ENCODE measurements at regions not wholly inside any gene's neighbourhood (a gene's known extent, or its start where the extent isn't known, plus 50 kb on each side); places are given as distances from the start of the nearest gene placed in this dataset.

- Histone ChIP-seq H3K9ac (ENCODE audit: low read length) (no peak overlapping the region), H3K4me1 (ENCODE audit: low read length) (peaks cover 15% of the 10 kb centered on the region), H2AFZ (ENCODE audit: low read depth, low read length) (no peak overlapping the region), H3K27me3 (ENCODE audit: low read depth, low read length) (no peaks in the 10 kb centered on the region), H3K4me3 (ENCODE audit: low read length) (no peak overlapping the region), H3K4me2 (ENCODE audit: low read length) (no peak overlapping the region), H3K79me2 (ENCODE audit: low read length) (no peaks in the 10 kb centered on the region), H3K9me3 (ENCODE audit: insufficient read depth, low read length) (no peaks in the 10 kb centered on the region), H3K27ac (ENCODE audit: low read length) (no peak overlapping the region), H4K20me1 (ENCODE audit: insufficient read depth, low read length) (no peaks in the 10 kb centered on the region), H3K36me3 (replicated peaks; ENCODE audit: low read depth, low read length) (no peaks in the 10 kb centered on the region)
- TF ChIP-seq EZH2phosphoT487 (IDR thresholded peaks at IDR 0.05; ENCODE audit: low read depth) (no peak), CTCF (IDR thresholded peaks at IDR 0.05; ENCODE audit: low read depth, low read length) (peak; percentile 92)
Measured at GRCh38 chr1:198465201-198466144, 75.0 kb downstream of the ATP6V1G3 start.

GRCh38 chr1:198463709-198464108 is 76.8 kb downstream of the ATP6V1G3 start:
- no peak overlapping the region for H3K4me2 ChIP-seq (ENCODE audit: low read length)
- peaks cover 15% of the 10 kb centered on the region for H3K4me1 ChIP-seq (ENCODE audit: low read length)
- H3K9ac ChIP-seq (ENCODE audit: low read length) = no peak overlapping the region
- no peaks in the 10 kb centered on the region for H3K79me2 ChIP-seq (ENCODE audit: low read length)
- no peaks in the 10 kb centered on the region for H3K9me3 ChIP-seq (ENCODE audit: insufficient read depth, low read length)
- no peaks in the 10 kb centered on the region for H3K27me3 ChIP-seq (ENCODE audit: low read depth, low read length)
- no peak overlapping the region for H3K4me3 ChIP-seq (ENCODE audit: low read length)
- H4K20me1 ChIP-seq (ENCODE audit: insufficient read depth, low read length) = no peaks in the 10 kb centered on the region
- H3K36me3 ChIP-seq (replicated peaks; ENCODE audit: low read depth, low read length) = no peaks in the 10 kb centered on the region
- no peak overlapping the region for H2AFZ ChIP-seq (ENCODE audit: low read depth, low read length)
- TF ChIP-seq EZH2phosphoT487 (IDR thresholded peaks at IDR 0.05; ENCODE audit: low read depth) = no peak
- H3K27ac ChIP-seq (ENCODE audit: low read length) = no peak overlapping the region

- Histone ChIP-seq H3K4me3 (ENCODE audit: low read length) (no peak overlapping the region), H3K4me1 (ENCODE audit: low read length) (peaks cover 15% of the 10 kb centered on the region), H2AFZ (ENCODE audit: low read depth, low read length) (no peak overlapping the region), H3K9me3 (ENCODE audit: insufficient read depth, low read length) (no peaks in the 10 kb centered on the region), H3K36me3 (replicated peaks; ENCODE audit: low read depth, low read length) (no peaks in the 10 kb centered on the region), H3K79me2 (ENCODE audit: low read length) (no peaks in the 10 kb centered on the region), H3K27me3 (ENCODE audit: low read depth, low read length) (no peaks in the 10 kb centered on the region), H3K4me2 (ENCODE audit: low read length) (no peak overlapping the region), H4K20me1 (ENCODE audit: insufficient read depth, low read length) (no peaks in the 10 kb centered on the region), H3K27ac (ENCODE audit: low read length) (no peak overlapping the region), H3K9ac (ENCODE audit: low read length) (no peak overlapping the region)
- no peak for TF ChIP-seq CTCF (IDR thresholded peaks at IDR 0.05; ENCODE audit: low read depth, low read length)
- no peak for TF ChIP-seq EZH2phosphoT487 (IDR thresholded peaks at IDR 0.05; ENCODE audit: low read depth)
Measured at GRCh38 chr1:198462365-198463019, 78.0 kb downstream of the ATP6V1G3 start.

GRCh38 chr1:198455966-198456365 is 84.5 kb downstream of the ATP6V1G3 start:
- no peaks in the 10 kb centered on the region for H3K79me2 ChIP-seq (ENCODE audit: low read length)
- no peak overlapping the region for H3K4me2 ChIP-seq (ENCODE audit: low read length)
- H2AFZ ChIP-seq (ENCODE audit: low read depth, low read length) = no peak overlapping the region
- H3K9me3 ChIP-seq (ENCODE audit: insufficient read depth, low read length) = no peaks in the 10 kb centered on the region
- H3K27ac ChIP-seq (ENCODE audit: low read length) = no peak overlapping the region
- no peak overlapping the region for H3K4me3 ChIP-seq (ENCODE audit: low read length)
- no peaks in the 10 kb centered on the region for H3K36me3 ChIP-seq (replicated peaks; ENCODE audit: low read depth, low read length)
- H4K20me1 ChIP-seq (ENCODE audit: insufficient read depth, low read length) = no peaks in the 10 kb centered on the region
- H3K9ac ChIP-seq (ENCODE audit: low read length) = no peak overlapping the region
- H3K4me1 ChIP-seq (ENCODE audit: low read length) = no peaks in the 10 kb centered on the region
- TF ChIP-seq CTCF (IDR thresholded peaks at IDR 0.05; ENCODE audit: low read depth, low read length) (no peak), EZH2phosphoT487 (IDR thresholded peaks at IDR 0.05; ENCODE audit: low read depth) (no peak)
- no peaks in the 10 kb centered on the region for H3K27me3 ChIP-seq (ENCODE audit: low read depth, low read length)

All from OCI-LY3 (cell line).